SK-N-SH (cell line): ENCODE measurements at regions not wholly inside any gene's neighbourhood (a gene's known extent, or its start where the extent isn't known, plus 50 kb on each side); places are given as distances from the start of the nearest gene placed in this dataset.

Experiments
- CTCF ChIP-seq: fragments of 200-600 bp; sonication (generic); IDR thresholded peaks from 2 replicates; pipeline ENCODE4 v1.6.1; 2017; ENCODE audit warnings: antibody characterized with exemption, mild to moderate bottlenecking, moderate library complexity
- ELF1 ChIP-seq: IDR thresholded peaks from 2 replicates; pipeline ENCODE4 v1.4.0; 2012
- EP300 ChIP-seq, 2 experiments: IDR thresholded peaks; 2 replicates each; pipeline versions ENCODE4 v1.4.0 to v1.6.1; 2012; ENCODE audit warnings: borderline replicate concordance in 1 of 2, low read depth in 1 of 2, low read length in 1 of 2
- FOXM1 ChIP-seq: IDR thresholded peaks from 2 replicates; pipeline ENCODE4 v1.4.0; 2012; ENCODE audit warnings: low read depth, mild to moderate bottlenecking
- GABPA ChIP-seq: IDR thresholded peaks from 2 replicates; pipeline ENCODE4 v1.4.0; 2012; ENCODE audit warnings: low read depth, mild to moderate bottlenecking
- MXI1 ChIP-seq: IDR thresholded peaks from 2 replicates; pipeline ENCODE4 v1.6.1; 2012; ENCODE audit warnings: mild to moderate bottlenecking, low read depth, low read length, improper control_type of control experiment
- NFIC ChIP-seq: IDR thresholded peaks from 2 replicates; pipeline ENCODE4 v1.4.0; 2012; ENCODE audit warnings: borderline replicate concordance
- POLR2AphosphoS5 ChIP-seq: IDR thresholded peaks from 2 replicates; pipeline ENCODE4 v1.6.1; 2012; ENCODE audit warnings: low read depth, low read length
- RAD21 ChIP-seq: IDR thresholded peaks from 2 replicates; pipeline ENCODE4 v1.6.1; 2012; ENCODE audit warnings: mild to moderate bottlenecking, low read length
- REST ChIP-seq: IDR thresholded peaks from 2 replicates; pipeline ENCODE4 v1.6.1; 2012; ENCODE audit warnings: mild to moderate bottlenecking, low read depth, low read length, moderate library complexity
- TAF1 ChIP-seq: IDR thresholded peaks from 2 replicates; pipeline ENCODE4 v1.6.1; 2012; ENCODE audit warnings: low read depth, mild to moderate bottlenecking, low read length, moderate library complexity, borderline replicate concordance
- USF1 ChIP-seq: IDR thresholded peaks from 2 replicates; pipeline ENCODE4 v1.4.0; 2012; ENCODE audit warnings: low read depth, borderline replicate concordance
- USF2 ChIP-seq: fragments of 150-350 bp; IDR thresholded peaks from 2 replicates; pipeline ENCODE4 v1.6.1; 2017; ENCODE audit warnings: antibody characterized with exemption, low read length, low read depth, borderline replicate concordance
- ZBTB33 ChIP-seq: IDR thresholded peaks from 2 replicates; pipeline ENCODE4 v1.4.0; 2012; ENCODE audit warnings: low read depth, borderline replicate concordance

- TF ChIP-seq CTCF: no peak
- no peak for TF ChIP-seq MXI1
- TF ChIP-seq TAF1: no peak
- TF ChIP-seq FOXM1: no peak
- no peak for TF ChIP-seq GABPA
- TF ChIP-seq REST: no peak
- TF ChIP-seq USF2: no peak
- TF ChIP-seq RAD21: no peak
- no peak for TF ChIP-seq USF1
- TF ChIP-seq POLR2AphosphoS5: no peak
- no peak for TF ChIP-seq EP300 (IDR thresholded peaks at IDR 0.05; ENCODE audit: borderline replicate concordance in 1 of 2, low read depth in 1 of 2, low read length in 1 of 2)
- TF ChIP-seq NFIC: no peak
- TF ChIP-seq ZBTB33: no peak
- TF ChIP-seq ELF1: no peak
Observed at GRCh38 chr15:47877836-47878235, 160.5 kb downstream of the SEMA6D start.
